OCI-LY1 (cell line): ENCODE measurements at regions not wholly inside any gene's neighbourhood (a gene's known extent, or its start where the extent isn't known, plus 50 kb on each side); places are given as distances from the start of the nearest gene placed in this dataset.

Experiments
- H2AFZ ChIP-seq: fragments of 200-600 bp; sonication (generic), shearing (Covaris generic); 2 replicates; pipeline ENCODE4 v1.6.0; 2014; ENCODE audit warnings: antibody characterized with exemption, mild to moderate bottlenecking, low read length
- H3F3A ChIP-seq: fragments of 200-600 bp; sonication (generic), shearing (Covaris generic); 2 replicates; pipeline ENCODE4 v1.6.0; 2014; ENCODE audit warnings: mild to moderate bottlenecking, antibody characterized with exemption, low read length, moderate library complexity; ENCODE audit not compliant: insufficient read depth
- H3K27ac ChIP-seq: fragments of 200-600 bp; sonication (generic); 2 replicates; pipeline ENCODE4 v1.5.1; 2014; ENCODE audit warnings: low read length, mixed run types, mild to moderate bottlenecking, low read depth; ENCODE audit not compliant: poor library complexity, severe bottlenecking
- H3K27me3 ChIP-seq: fragments of 200-600 bp; sonication (generic); 2 replicates; pipeline ENCODE4 v1.6.0; 2014; ENCODE audit warnings: antibody characterized with exemption, mild to moderate bottlenecking, low read length, moderate library complexity; ENCODE audit not compliant: insufficient read depth
- H3K36me3 ChIP-seq: fragments of 200-600 bp; sonication (generic); 2 replicates; pipeline ENCODE4 v1.6.1; 2014; ENCODE audit warnings: mild to moderate bottlenecking, antibody characterized with exemption, low read length, moderate library complexity, mixed read lengths; ENCODE audit not compliant: insufficient read depth
- H3K4me1 ChIP-seq: fragments of 200-600 bp; sonication (generic); 2 replicates; pipeline ENCODE4 v1.5.1; 2014; ENCODE audit warnings: mild to moderate bottlenecking, low read length, moderate library complexity; ENCODE audit not compliant: insufficient read depth, severe bottlenecking
- H3K4me2 ChIP-seq: fragments of 200-600 bp; sonication (generic), shearing (Covaris generic); 2 replicates; pipeline ENCODE4 v1.6.1; 2014; ENCODE audit warnings: low read length
- H3K4me3 ChIP-seq: fragments of 200-600 bp; sonication (generic); 2 replicates; pipeline ENCODE4 v1.5.1; 2014; ENCODE audit warnings: low read length, low read depth, mild to moderate bottlenecking, mixed read lengths; ENCODE audit not compliant: poor library complexity, severe bottlenecking
- H3K79me2 ChIP-seq: fragments of 200-600 bp; shearing (Covaris generic); 2 replicates; pipeline ENCODE4 v1.6.1; 2016; ENCODE audit warnings: mixed run types, low read length, mixed read lengths; ENCODE audit not compliant: insufficient read depth
- H3K9ac ChIP-seq: fragments of 200-600 bp; sonication (generic), shearing (Covaris generic); 2 replicates; pipeline ENCODE4 v1.6.1; 2014; ENCODE audit warnings: mild to moderate bottlenecking, low read length, mixed read lengths
- H3K9me2 ChIP-seq: fragments of 200-600 bp; sonication (generic), shearing (Covaris generic); 2 replicates; pipeline ENCODE4 v1.6.1; 2014; ENCODE audit warnings: low read depth, mild to moderate bottlenecking, low read length, mixed read lengths
- H3K9me3 ChIP-seq: fragments of 200-600 bp; shearing (Covaris generic); 2 replicates; pipeline ENCODE4 v1.6.1; 2014; ENCODE audit warnings: low read length, mixed read lengths
- H4K20me1 ChIP-seq: fragments of 200-600 bp; sonication (generic), shearing (Covaris generic); 2 replicates; pipeline ENCODE4 v1.6.0; 2016; ENCODE audit warnings: mild to moderate bottlenecking, low read length; ENCODE audit not compliant: insufficient read depth
- CTCF ChIP-seq: fragments of 200-600 bp; sonication (generic), shearing (Covaris generic); IDR thresholded peaks from 2 replicates; pipeline ENCODE4 v1.5.1; 2017; ENCODE audit warnings: mild to moderate bottlenecking, antibody characterized with exemption, low read length, moderate library complexity, mixed read lengths
- EZH2 ChIP-seq: fragments of 200-600 bp; sonication (generic), shearing (Covaris generic); IDR thresholded peaks from 2 replicates; pipeline ENCODE4 v1.8.0; 2017; ENCODE audit warnings: borderline replicate concordance, mixed run types, mild to moderate bottlenecking, antibody characterized with exemption, low read length, moderate library complexity, mixed read lengths

GRCh38 chr10:131742500-131742951 is 158.3 kb upstream of the PPP2R2D start:
- Histone ChIP-seq H3K36me3 (no peaks in the 10 kb centered on the region), H3F3A (no peaks in the 10 kb centered on the region), H3K4me3 (no peak overlapping the region), H3K27me3 (no peaks in the 10 kb centered on the region), H3K9ac (no peak overlapping the region), H3K4me1 (peaks cover 8% of the 10 kb centered on the region), H4K20me1 (no peaks in the 10 kb centered on the region), H3K27ac (no peak overlapping the region), H3K9me2 (no peaks in the 10 kb centered on the region), H3K4me2 (no peak overlapping the region), H3K79me2 (no peaks in the 10 kb centered on the region), H3K9me3 (no peaks in the 10 kb centered on the region), H2AFZ (no peak overlapping the region)
- TF ChIP-seq CTCF (no peak), EZH2 (no peak)

GRCh38 chr10:131743190-131744151 is 157.3 kb upstream of the PPP2R2D start:
- Histone ChIP-seq H3K9me3 (no peaks in the 10 kb centered on the region), H3K79me2 (no peaks in the 10 kb centered on the region), H3K9me2 (no peaks in the 10 kb centered on the region), H2AFZ (no peak overlapping the region), H3K4me1 (peaks cover 8% of the 10 kb centered on the region), H3K9ac (no peak overlapping the region), H3K36me3 (no peaks in the 10 kb centered on the region), H3K27ac (no peak overlapping the region), H3K27me3 (no peaks in the 10 kb centered on the region), H3K4me2 (no peak overlapping the region), H4K20me1 (no peaks in the 10 kb centered on the region), H3F3A (no peaks in the 10 kb centered on the region), H3K4me3 (no peak overlapping the region)
- TF ChIP-seq EZH2 (no peak), CTCF (no peak)

DNA sequence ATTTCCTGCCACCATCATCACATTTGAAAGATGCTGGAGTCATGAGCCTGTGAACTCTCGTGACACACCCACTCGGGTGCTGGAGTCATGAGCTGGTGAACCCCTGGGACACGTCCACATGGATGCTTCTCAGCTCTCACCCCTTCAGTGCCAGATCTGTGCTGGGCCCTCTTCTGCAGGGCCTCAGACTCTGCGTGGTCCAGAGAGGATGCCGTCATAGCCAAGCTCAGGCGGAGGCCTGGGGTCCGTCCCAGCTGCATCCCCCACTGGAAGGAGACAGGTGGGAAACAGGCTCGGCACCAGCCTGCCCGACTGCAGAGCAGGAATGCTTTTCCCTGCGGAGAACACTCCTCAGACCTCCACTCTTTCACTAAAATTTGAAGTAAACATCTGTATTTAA is 156.5 kb upstream of the PPP2R2D start:
- no peak overlapping the region for H3K4me3 ChIP-seq
- H3K9ac ChIP-seq = no peak overlapping the region
- no peaks in the 10 kb centered on the region for H4K20me1 ChIP-seq
- H3K27me3 ChIP-seq = no peaks in the 10 kb centered on the region
- no peak overlapping the region for H2AFZ ChIP-seq
- H3K9me3 ChIP-seq = no peaks in the 10 kb centered on the region
- no peak overlapping the region for H3K27ac ChIP-seq
- H3F3A ChIP-seq = no peaks in the 10 kb centered on the region
- no peak for TF ChIP-seq EZH2
- TF ChIP-seq CTCF = no peak
- peaks cover 8% of the 10 kb centered on the region for H3K4me1 ChIP-seq
- no peaks in the 10 kb centered on the region for H3K9me2 ChIP-seq
- no peaks in the 10 kb centered on the region for H3K79me2 ChIP-seq
- H3K4me2 ChIP-seq = no peak overlapping the region
- no peaks in the 10 kb centered on the region for H3K36me3 ChIP-seq
